Cardiac muscle cell (in vitro differentiated cells and primary cell): ENCODE measurements at regions not wholly inside any gene's neighbourhood (a gene's known extent, or its start where the extent isn't known, plus 50 kb on each side); places are given as distances from the start of the nearest gene placed in this dataset.
A peak's percentile ranks its signal among the peaks of the same experiment; 100 is the strongest.

Experiments used
- DNase-seq, 2 donors: peaks; one replicate each; pipeline versions ENCODE4 v3.0.0 to v3.0.0-alpha.2; 2010 to 2017; ENCODE audit warnings: low read depth in 1 of 2, low spot score in 1 of 2
- H3K27ac ChIP-seq: fragments of 200-600 bp; sonication (generic); 2 replicates; pipeline ENCODE4 v1.5.1; 2016
- H3K27me3 ChIP-seq: fragments of 200-600 bp; sonication (generic); 2 replicates; pipeline ENCODE4 v1.6.0; 2016; ENCODE audit warnings: control low read depth
- H3K36me3 ChIP-seq: fragments of 200-600 bp; sonication (generic); 2 replicates; pipeline ENCODE4 v1.5.1; 2016; ENCODE audit warnings: control low read depth
- H3K4me1 ChIP-seq: fragments of 200-600 bp; sonication (generic); 2 replicates; pipeline ENCODE4 v1.8.1; 2017; ENCODE audit warnings: low read depth, mild to moderate bottlenecking, mixed run types
- H3K4me3 ChIP-seq: fragments of 200-600 bp; sonication (generic); 2 replicates; pipeline ENCODE4 v1.5.1; 2016; ENCODE audit warnings: mild to moderate bottlenecking
- H3K9me3 ChIP-seq: fragments of 200-600 bp; sonication (generic); 2 replicates; pipeline ENCODE4 v1.5.1; 2017; ENCODE audit warnings: low read depth, mild to moderate bottlenecking, control low read depth
- CTCF ChIP-seq: IDR thresholded peaks from 2 replicates; pipeline ENCODE4 v1.5.1; 2012; ENCODE audit warnings: low read depth, mild to moderate bottlenecking, low read length

- no peaks in the 10 kb centered on the region for H3K36me3 ChIP-seq
- no peaks in the 10 kb centered on the region for H3K9me3 ChIP-seq
- no peaks in the 10 kb centered on the region for H3K27me3 ChIP-seq
- DNase-seq, result no peak
- no peaks in the 10 kb centered on the region for H3K4me1 ChIP-seq
- no peak overlapping the region for H3K27ac ChIP-seq
- TF ChIP-seq CTCF, result no peak
- H3K4me3 ChIP-seq, result no peak overlapping the region
These were observed 190.7 kb downstream of the WDR11 start for GRCh38 chr10:121041906-121042305.

- Histone ChIP-seq H3K4me1 (no peaks in the 10 kb centered on the region), H3K27ac (no peak overlapping the region), H3K4me3 (no peak overlapping the region), H3K27me3 (no peaks in the 10 kb centered on the region), H3K9me3 (no peaks in the 10 kb centered on the region), H3K36me3 (no peaks in the 10 kb centered on the region)
- no peak for DNase-seq
- no peak for TF ChIP-seq CTCF
These were observed 191.2 kb downstream of the WDR11 start for GRCh38 chr10:121042342-121042741.

- H3K4me3 ChIP-seq, result no peak overlapping the region
- H3K9me3 ChIP-seq, result no peaks in the 10 kb centered on the region
- no peak overlapping the region for H3K27ac ChIP-seq
- no peak for TF ChIP-seq CTCF
- DNase-seq, result peak in 1 of 2 donors; percentile 12
- no peaks in the 10 kb centered on the region for H3K27me3 ChIP-seq
- no peaks in the 10 kb centered on the region for H3K36me3 ChIP-seq
- no peaks in the 10 kb centered on the region for H3K4me1 ChIP-seq
These were observed 192.1 kb downstream of the WDR11 start for GRCh38 chr10:121043124-121043849.

GRCh38 chr10:121048749-121049148 is 197.6 kb downstream of the WDR11 start:
- DNase-seq, result no peak
- Histone ChIP-seq H3K27ac (no peak overlapping the region), H3K4me1 (no peaks in the 10 kb centered on the region), H3K4me3 (no peak overlapping the region), H3K27me3 (no peaks in the 10 kb centered on the region), H3K36me3 (no peaks in the 10 kb centered on the region), H3K9me3 (no peaks in the 10 kb centered on the region)
- TF ChIP-seq CTCF, result no peak

GRCh38 chr10:121049489-121049888 is 198.3 kb downstream of the WDR11 start:
- Histone ChIP-seq H3K4me3 (no peak overlapping the region), H3K4me1 (no peaks in the 10 kb centered on the region), H3K9me3 (no peaks in the 10 kb centered on the region), H3K27me3 (no peaks in the 10 kb centered on the region), H3K36me3 (no peaks in the 10 kb centered on the region), H3K27ac (no peak overlapping the region)
- no peak for DNase-seq
- TF ChIP-seq CTCF, result no peak
